SW480 (cell line): ENCODE measurements at regions not wholly inside any gene's neighbourhood (a gene's known extent, or its start where the extent isn't known, plus 50 kb on each side); places are given as distances from the start of the nearest gene placed in this dataset.
A peak's percentile ranks its signal among the peaks of the same experiment; 100 is the strongest.
"Not testable (repeated sequence)": the region's sequence is repeated elsewhere in the genome, so short reads cannot be mapped to it uniquely, and the experiment has no call there.

Experiments used
- DNase-seq: peaks from one replicate; pipeline ENCODE4 v3.0.0-alpha.2; 2016; ENCODE audit warnings: low spot score

- DNase-seq: no peak
These were observed 69.2 kb upstream of the SIRPA start for GRCh38 chr20:1825938-1826445.

- DNase-seq: no peak
These were observed 69.7 kb upstream of the SIRPA start for GRCh38 chr20:1825507-1825906.

GRCh38 chr20:1824834-1825233 is 70.4 kb upstream of the SIRPA start:
- no peak for DNase-seq

GRCh38 chr20:1824181-1824580 is 71.0 kb upstream of the SIRPA start:
- DNase-seq: no peak

GRCh38 chr20:1823450-1823844 is 71.8 kb upstream of the SIRPA start:
- no peak for DNase-seq

- no peak for DNase-seq
These were observed 72.4 kb upstream of the SIRPA start for GRCh38 chr20:1822564-1823449.

GRCh38 chr20:1820138-1821079 is 74.8 kb upstream of the SIRPA start:
- no peak for DNase-seq

- DNase-seq: no peak
These were observed 75.7 kb upstream of the SIRPA start for GRCh38 chr20:1819311-1820137.

- DNase-seq: no peak
These were observed 76.3 kb upstream of the SIRPA start for GRCh38 chr20:1818895-1819294.

- no peak for DNase-seq
These were observed 76.9 kb upstream of the SIRPA start for GRCh38 chr20:1818247-1818840.

- DNase-seq: no peak
These were observed 77.5 kb upstream of the SIRPA start for GRCh38 chr20:1817577-1818211.

GRCh38 chr20:1816384-1817381 is 78.5 kb upstream of the SIRPA start:
- DNase-seq: peak; percentile 61

GRCh38 chr20:1815502-1816085 is 79.6 kb upstream of the SIRPA start:
- no peak for DNase-seq

GRCh38 chr20:1814861-1815260 is 80.3 kb upstream of the SIRPA start:
- not testable (repeated sequence) for DNase-seq

GRCh38 chr20:1813674-1814635 is 81.3 kb upstream of the SIRPA start:
- DNase-seq: no peak

- peak; percentile 26 for DNase-seq
These were observed 82.1 kb upstream of the SIRPA start for GRCh38 chr20:1813101-1813529.

- DNase-seq: peak; percentile 90
These were observed 83.3 kb upstream of the SIRPA start for GRCh38 chr20:1811621-1812498.
